IMR-90 (cell line): ENCODE measurements at regions not wholly inside any gene's neighbourhood (a gene's known extent, or its start where the extent isn't known, plus 50 kb on each side); places are given as distances from the start of the nearest gene placed in this dataset.
"Not testable (repeated sequence)": the region's sequence is repeated elsewhere in the genome, so short reads cannot be mapped to it uniquely, and the experiment has no call there.

Source experiments
- CTCF ChIP-seq: conservative IDR thresholded peaks from 2 replicates; pipeline ENCODE4 v1.5.1; 2012; ENCODE audit warnings: mild to moderate bottlenecking, low read depth, low read length, improper control_type of control experiment
- ELK1 ChIP-seq: fragments of 150-350 bp; IDR thresholded peaks from 2 replicates; pipeline ENCODE4 v1.6.1; 2016; ENCODE audit warnings: low read depth, mild to moderate bottlenecking, low read length, moderate library complexity, borderline replicate concordance
- FOS ChIP-seq: fragments of 150-350 bp; IDR thresholded peaks from 2 replicates; pipeline ENCODE4 v1.6.1; 2016; ENCODE audit warnings: low read depth, low read length
- POLR2A ChIP-seq: IDR thresholded peaks from 2 replicates; pipeline ENCODE4 v1.6.1; 2012; ENCODE audit warnings: mild to moderate bottlenecking, low read depth, low read length
- RFX5 ChIP-seq: IDR thresholded peaks from 2 replicates; pipeline ENCODE4 v1.8.0; 2012; ENCODE audit warnings: low read depth, mild to moderate bottlenecking, low read length, moderate library complexity

- TF ChIP-seq CTCF, ELK1, FOS, RFX5, POLR2A: not testable (repeated sequence)
Measured at GRCh38 chr3:63136249-63136648, 141.9 kb upstream of the SYNPR start.
